H9 (cell line): ENCODE measurements at regions not wholly inside any gene's neighbourhood (a gene's known extent, or its start where the extent isn't known, plus 50 kb on each side); places are given as distances from the start of the nearest gene placed in this dataset.

Source experiments
- DNase-seq: peaks from one replicate; pipeline ENCODE4 v3.0.0-alpha.2; 2017
- H2AFZ ChIP-seq: one replicate; pipeline ENCODE4 v1.6.1; 2013; ENCODE audit warnings: mild to moderate bottlenecking, low read length, control low read depth, moderate library complexity
- H2AK5ac ChIP-seq: 2 replicates; pipeline ENCODE4 v1.6.1; 2013; ENCODE audit warnings: low read length, control low read depth, mixed read lengths; ENCODE audit not compliant: insufficient read length
- H2BK120ac ChIP-seq: one replicate; pipeline ENCODE4 v1.6.1; 2013; ENCODE audit warnings: low read depth, mild to moderate bottlenecking, low read length, control low read depth, inconsistent platforms; ENCODE audit not compliant: poor library complexity, severe bottlenecking
- H2BK12ac ChIP-seq: 2 replicates; pipeline ENCODE4 v1.6.1; 2013; ENCODE audit warnings: low read length, control low read depth, mixed read lengths, low read depth; ENCODE audit not compliant: insufficient read length
- H2BK15ac ChIP-seq: 2 replicates; pipeline ENCODE4 v1.6.1; 2013; ENCODE audit warnings: low read depth, low read length, control low read depth
- H2BK20ac ChIP-seq: one replicate; pipeline ENCODE4 v1.6.1; 2013; ENCODE audit warnings: low read depth, mild to moderate bottlenecking, low read length, control low read depth, inconsistent platforms; ENCODE audit not compliant: poor library complexity, severe bottlenecking
- H2BK5ac ChIP-seq: 2 replicates; pipeline ENCODE4 v1.6.1; 2013; ENCODE audit warnings: low read length, control low read depth, mixed read lengths; ENCODE audit not compliant: insufficient read length
- H3K14ac ChIP-seq: 2 replicates; pipeline ENCODE4 v1.6.1; 2013; ENCODE audit warnings: low read length, control low read depth; ENCODE audit not compliant: insufficient read depth
- H3K18ac ChIP-seq: 2 replicates; pipeline ENCODE4 v1.6.1; 2013; ENCODE audit warnings: low read depth, mild to moderate bottlenecking, mixed read lengths, low read length, control low read depth; ENCODE audit not compliant: insufficient read length
- H3K23ac ChIP-seq: 2 replicates; pipeline ENCODE4 v1.6.1; 2013; ENCODE audit warnings: low read length, control low read depth, mixed read lengths, low read depth; ENCODE audit not compliant: insufficient read length
- H3K23me2 ChIP-seq: 2 replicates; pipeline ENCODE4 v1.6.1; 2013; ENCODE audit warnings: low read depth, mild to moderate bottlenecking, mixed read lengths, low read length, control low read depth; ENCODE audit not compliant: insufficient read length, poor library complexity, severe bottlenecking
- H3K27ac ChIP-seq: 2 replicates; pipeline ENCODE4 v1.5.1; 2013; ENCODE audit warnings: low read length, control low read depth, mixed read lengths, low read depth; ENCODE audit not compliant: insufficient read length
- H3K27me3 ChIP-seq: 2 replicates; pipeline ENCODE4 v1.6.1; 2013; ENCODE audit warnings: low read length, control low read depth, inconsistent platforms; ENCODE audit not compliant: insufficient read depth
- H3K4ac ChIP-seq: 2 replicates; pipeline ENCODE4 v1.6.1; 2013; ENCODE audit warnings: low read depth, mild to moderate bottlenecking, control low read depth, inconsistent platforms, low read length, moderate library complexity
- H3K4me1 ChIP-seq: 2 replicates; pipeline ENCODE4 v1.6.1; 2013; ENCODE audit warnings: low read length, control low read depth, inconsistent platforms; ENCODE audit not compliant: insufficient read depth
- H3K4me2 ChIP-seq: 2 replicates; pipeline ENCODE4 v1.6.1; 2013; ENCODE audit warnings: low read length, control low read depth, mixed read lengths; ENCODE audit not compliant: insufficient read length, insufficient read depth
- H3K56ac ChIP-seq: 2 replicates; pipeline ENCODE4 v1.6.1; 2013; ENCODE audit warnings: low read depth, mild to moderate bottlenecking, mixed read lengths, low read length, control low read depth; ENCODE audit not compliant: insufficient read length
- H3K79me1 ChIP-seq: 2 replicates; pipeline ENCODE4 v1.6.1; 2013; ENCODE audit warnings: low read depth, mild to moderate bottlenecking, moderate library complexity, low read length, control low read depth, inconsistent platforms; ENCODE audit not compliant: insufficient read depth, poor library complexity, severe bottlenecking
- H3K79me2 ChIP-seq: 2 replicates; pipeline ENCODE4 v1.6.1; 2013; ENCODE audit warnings: low read length, control low read depth, inconsistent platforms; ENCODE audit not compliant: insufficient read depth
- H3K9ac ChIP-seq: 2 replicates; pipeline ENCODE4 v1.6.1; 2013; ENCODE audit warnings: low read length, control low read depth, mixed read lengths; ENCODE audit not compliant: insufficient read length; ENCODE audit errors: extremely low read depth
- H3K9me3 ChIP-seq: one replicate; pipeline ENCODE4 v1.6.1; 2013; ENCODE audit warnings: low read depth, low read length, inconsistent platforms; ENCODE audit not compliant: control insufficient read depth
- H3T11ph ChIP-seq: one replicate; pipeline ENCODE4 v1.6.1; 2013; ENCODE audit warnings: mild to moderate bottlenecking, low read length, control low read depth, inconsistent platforms
- H4K20me1 ChIP-seq: one replicate; pipeline ENCODE4 v1.6.1; 2013; ENCODE audit not compliant: control insufficient read depth, insufficient read length, insufficient read depth
- H4K5ac ChIP-seq: 2 replicates; pipeline ENCODE4 v1.6.1; 2013; ENCODE audit warnings: low read depth, mild to moderate bottlenecking, mixed read lengths, low read length, control low read depth; ENCODE audit not compliant: insufficient read length
- H4K8ac ChIP-seq: replicated peaks from 2 replicates; pipeline ENCODE4 v1.6.1; 2013; ENCODE audit warnings: low read length, control low read depth, mixed read lengths, low read depth; ENCODE audit not compliant: insufficient read length
- H4K91ac ChIP-seq: 2 replicates; pipeline ENCODE4 v1.6.1; 2013; ENCODE audit warnings: low read depth, mild to moderate bottlenecking, moderate library complexity, mixed read lengths, low read length, control low read depth; ENCODE audit not compliant: insufficient read length
- H3K27ac Mint-ChIP-seq, 3 experiments: 2 replicates in 2 of 3; 3 replicates in 1 of 3; pipeline ENCODE4 v1.8.0; 2020 to 2021; ENCODE audit warnings: mixed read lengths in 3 of 3, mild to moderate bottlenecking in 1 of 3, moderate library complexity in 1 of 3
- H3K27me3 Mint-ChIP-seq: 2 replicates; pipeline ENCODE4 v1.8.0; 2021; ENCODE audit warnings: low read depth, mild to moderate bottlenecking, moderate library complexity, mixed read lengths
- H3K36me3 Mint-ChIP-seq, 3 experiments: 2 replicates in 2 of 3; 3 replicates in 1 of 3; pipeline ENCODE4 v1.8.0; 2020 to 2021; ENCODE audit warnings: low read depth in 3 of 3, mixed read lengths in 3 of 3; ENCODE audit not compliant: insufficient read depth in 1 of 3
- H3K4me1 Mint-ChIP-seq, 2 experiments: 2 replicates each; pipeline ENCODE4 v1.8.0; 2020; ENCODE audit warnings: mixed read lengths in 2 of 2
- H3K4me3 Mint-ChIP-seq, 2 experiments: 2 replicates in 1 of 2; 3 replicates in 1 of 2; pipeline ENCODE4 v1.8.0; 2020 to 2021; ENCODE audit warnings: mild to moderate bottlenecking in 2 of 2, mixed read lengths in 2 of 2, moderate library complexity in 1 of 2
- H3K9me3 Mint-ChIP-seq, 2 experiments: 2 replicates in 1 of 2; 3 replicates in 1 of 2; pipeline ENCODE4 v1.8.0; 2020; ENCODE audit warnings: mild to moderate bottlenecking in 2 of 2, mixed read lengths in 2 of 2, moderate library complexity in 1 of 2
- WGBS: extraction: QIAGEN DNeasy Blood & Tissue Kit; methylation state at CpG from one replicate; pipeline ENCODE4 v1.1.7; 2013; ENCODE audit warnings: missing lambda C conversion rate, low lambda C conversion rate, mixed read lengths; ENCODE audit not compliant: insufficient read length; ENCODE audit errors: extremely low coverage; 5-methylcytosine and 5-hydroxymethylcytosine counted together
- TF ChIP-seq, protein P1 (sequence below): fragments of 200-600 bp; sonication (generic); conservative IDR thresholded peaks from 3 replicates; pipeline ENCODE4 v1.8.0; 2021; ENCODE audit warnings: antibody characterized with exemption, mild to moderate bottlenecking

GRCh38 chr1:219342836-219343235, 169.2 kb downstream of the LYPLAL1 start:
- WGBS, result no CpG with 5 or more reads among the region's 4 CpGs
- H3K79me1 ChIP-seq, result no peaks in the 10 kb centered on the region
- H4K91ac ChIP-seq, result no peak overlapping the region

More at GRCh38 chr1:219342836-219343235, 169.2 kb downstream of the LYPLAL1 start:
- H3K4me1 ChIP-seq, result no peaks in the 10 kb centered on the region
- no peak overlapping the region for H3K4ac ChIP-seq
- no peak overlapping the region for H2AFZ ChIP-seq
- H3K23ac ChIP-seq, result no peak overlapping the region
- peaks cover 4 to 13% (median 6%) of the 10 kb centered on the region in 3 experiments for H3K36me3 Mint-ChIP-seq
- H3T11ph ChIP-seq, result no peak overlapping the region
- no peak overlapping the region for H4K5ac ChIP-seq
- no peak overlapping the region for H3K27ac Mint-ChIP-seq
- H2AK5ac ChIP-seq, result no peak overlapping the region
- H4K20me1 ChIP-seq, result no peaks in the 10 kb centered on the region
- no peak overlapping the region for H3K27ac ChIP-seq
- no peak overlapping the region for H2BK5ac ChIP-seq
- H3K4me1 Mint-ChIP-seq, result no peaks in the 10 kb centered on the region
- H4K8ac ChIP-seq, result no peak overlapping the region
- no peak overlapping the region for H2BK20ac ChIP-seq
- no peak overlapping the region for H3K9ac ChIP-seq
- no peak overlapping the region for H3K4me3 Mint-ChIP-seq
- H2BK12ac ChIP-seq, result no peak overlapping the region
- no peaks in the 10 kb centered on the region for H3K79me2 ChIP-seq
- TF ChIP-seq, protein P1, sequence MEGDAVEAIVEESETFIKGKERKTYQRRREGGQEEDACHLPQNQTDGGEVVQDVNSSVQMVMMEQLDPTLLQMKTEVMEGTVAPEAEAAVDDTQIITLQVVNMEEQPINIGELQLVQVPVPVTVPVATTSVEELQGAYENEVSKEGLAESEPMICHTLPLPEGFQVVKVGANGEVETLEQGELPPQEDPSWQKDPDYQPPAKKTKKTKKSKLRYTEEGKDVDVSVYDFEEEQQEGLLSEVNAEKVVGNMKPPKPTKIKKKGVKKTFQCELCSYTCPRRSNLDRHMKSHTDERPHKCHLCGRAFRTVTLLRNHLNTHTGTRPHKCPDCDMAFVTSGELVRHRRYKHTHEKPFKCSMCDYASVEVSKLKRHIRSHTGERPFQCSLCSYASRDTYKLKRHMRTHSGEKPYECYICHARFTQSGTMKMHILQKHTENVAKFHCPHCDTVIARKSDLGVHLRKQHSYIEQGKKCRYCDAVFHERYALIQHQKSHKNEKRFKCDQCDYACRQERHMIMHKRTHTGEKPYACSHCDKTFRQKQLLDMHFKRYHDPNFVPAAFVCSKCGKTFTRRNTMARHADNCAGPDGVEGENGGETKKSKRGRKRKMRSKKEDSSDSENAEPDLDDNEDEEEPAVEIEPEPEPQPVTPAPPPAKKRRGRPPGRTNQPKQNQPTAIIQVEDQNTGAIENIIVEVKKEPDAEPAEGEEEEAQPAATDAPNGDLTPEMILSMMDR, result no peak
- no peak for DNase-seq
- H2BK120ac ChIP-seq, result no peak overlapping the region
- H2BK15ac ChIP-seq, result no peak overlapping the region
- H3K27me3 ChIP-seq, result no peaks in the 10 kb centered on the region; the same call in 1 of the 2 replicates
- H3K23me2 ChIP-seq, result no peaks in the 10 kb centered on the region
- peaks cover 14% of the 10 kb centered on the region for H3K9me3 ChIP-seq
- no peak overlapping the region for H3K56ac ChIP-seq
- H3K9me3 Mint-ChIP-seq, result peaks cover 12 to 17% of the 10 kb centered on the region in 2 experiments
- no peak overlapping the region for H3K4me2 ChIP-seq
- no peak overlapping the region for H3K18ac ChIP-seq
- no peak overlapping the region for H3K14ac ChIP-seq
- H3K27me3 Mint-ChIP-seq, result peaks cover 2% of the 10 kb centered on the region; the same call in 1 of the 2 replicates
